ENCODE measurements at regions not wholly inside any gene's neighbourhood (a gene's known extent, or its start where the extent isn't known, plus 50 kb on each side); places are given as distances from the start of the nearest gene placed in this dataset.

DNA sequence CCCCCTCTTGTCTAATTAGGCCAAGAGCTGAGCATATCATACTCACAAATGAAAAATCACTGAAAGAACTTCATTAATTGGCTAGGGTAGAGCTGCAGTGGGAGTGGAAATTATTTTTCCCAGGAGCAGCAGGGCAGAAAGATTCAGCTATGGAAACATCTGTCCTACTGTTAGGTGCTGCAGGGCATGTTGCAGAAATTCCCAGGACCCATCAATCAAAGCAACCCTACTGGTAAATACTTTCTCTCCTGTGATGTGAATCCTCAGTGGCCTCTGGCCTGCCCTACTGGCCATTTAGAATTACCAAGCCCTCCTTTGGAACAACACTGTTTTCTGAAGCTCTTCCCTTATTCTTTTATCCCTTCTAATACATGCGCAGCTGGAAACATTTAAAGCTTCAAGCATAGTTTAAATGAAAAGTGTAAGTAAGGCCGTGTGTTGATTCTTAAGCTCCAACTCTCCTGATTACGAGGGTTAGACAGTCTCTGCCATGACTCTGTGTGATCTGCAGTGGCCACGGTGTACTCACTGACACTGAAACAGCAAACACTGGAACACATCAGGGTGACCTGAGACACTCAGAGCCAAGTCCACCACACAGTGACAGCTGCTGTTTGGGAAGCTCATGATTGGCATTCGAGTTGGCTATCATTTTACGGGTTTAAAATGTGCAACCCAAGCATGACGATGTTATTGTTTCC is 62.6 kb upstream of the TMCC3 start:
- intact Hi-C loops (cut with micrococcal nuclease), result no loop called here
- WGBS (ENCODE audit: insufficient coverage), result 96% methylated on average over 6 of the region's 7 CpGs
- H3K4me2 ChIP-seq (replicated peaks; ENCODE audit: extremely low read depth, low read length, poor library complexity, severe bottlenecking), result no peak overlapping the region
- DNase-seq, result no peak
- H4K20me1 ChIP-seq (ENCODE audit: insufficient read depth, low read length), result no peaks in the 10 kb centered on the region
- no peaks in the 10 kb centered on the region for H3K36me3 Mint-ChIP-seq
- H3K27me3 Mint-ChIP-seq (ENCODE audit: low read depth in 3 of 3), result peaks cover 2 to 7% (median 4%) of the 10 kb centered on the region in 3 donors
- TF ChIP-seq, protein P1, sequence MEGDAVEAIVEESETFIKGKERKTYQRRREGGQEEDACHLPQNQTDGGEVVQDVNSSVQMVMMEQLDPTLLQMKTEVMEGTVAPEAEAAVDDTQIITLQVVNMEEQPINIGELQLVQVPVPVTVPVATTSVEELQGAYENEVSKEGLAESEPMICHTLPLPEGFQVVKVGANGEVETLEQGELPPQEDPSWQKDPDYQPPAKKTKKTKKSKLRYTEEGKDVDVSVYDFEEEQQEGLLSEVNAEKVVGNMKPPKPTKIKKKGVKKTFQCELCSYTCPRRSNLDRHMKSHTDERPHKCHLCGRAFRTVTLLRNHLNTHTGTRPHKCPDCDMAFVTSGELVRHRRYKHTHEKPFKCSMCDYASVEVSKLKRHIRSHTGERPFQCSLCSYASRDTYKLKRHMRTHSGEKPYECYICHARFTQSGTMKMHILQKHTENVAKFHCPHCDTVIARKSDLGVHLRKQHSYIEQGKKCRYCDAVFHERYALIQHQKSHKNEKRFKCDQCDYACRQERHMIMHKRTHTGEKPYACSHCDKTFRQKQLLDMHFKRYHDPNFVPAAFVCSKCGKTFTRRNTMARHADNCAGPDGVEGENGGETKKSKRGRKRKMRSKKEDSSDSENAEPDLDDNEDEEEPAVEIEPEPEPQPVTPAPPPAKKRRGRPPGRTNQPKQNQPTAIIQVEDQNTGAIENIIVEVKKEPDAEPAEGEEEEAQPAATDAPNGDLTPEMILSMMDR (IDR thresholded peaks at IDR 0.05), result no peak
- H3K27me3 ChIP-seq (ENCODE audit: control insufficient read depth in 2 of 2, insufficient read depth in 2 of 2, low read length in 2 of 2), result no peaks in the 10 kb centered on the region
- no peak overlapping the region for H3K4me3 Mint-ChIP-seq
- no peak overlapping the region for H3K9ac ChIP-seq (ENCODE audit: insufficient read depth, low read length, poor library complexity, severe bottlenecking)
- no peak overlapping the region for H3K4me3 ChIP-seq (replicated peaks in 1 of 3; ENCODE audit: low read depth in 2 of 3, low read length in 3 of 3)
- no peaks in the 10 kb centered on the region for H3K9me3 ChIP-seq (replicated peaks in 1 of 2; ENCODE audit: control insufficient read depth in 1 of 2, insufficient read depth in 1 of 2, low read length in 2 of 2)
- no peaks in the 10 kb centered on the region for H3K4me1 ChIP-seq (ENCODE audit: control insufficient read depth in 1 of 2, insufficient read depth in 2 of 2, low read length in 2 of 2)
- H3K36me3 ChIP-seq (replicated peaks in 1 of 2; ENCODE audit: control insufficient read depth in 1 of 2, insufficient read depth in 2 of 2, low read length in 2 of 2), result no peaks in the 10 kb centered on the region
- H3K27ac Mint-ChIP-seq, result no peak overlapping the region
- no peaks in the 10 kb centered on the region for H3K79me2 ChIP-seq (ENCODE audit: insufficient read depth, low read length)
- peaks cover 0 to 3% (median 0%) of the 10 kb centered on the region in 7 donors for H3K9me3 Mint-ChIP-seq
- H2AFZ ChIP-seq (ENCODE audit: insufficient read depth, low read depth, low read length, poor library complexity, severe bottlenecking), result no peak overlapping the region
- no peaks in the 10 kb centered on the region for H3K4me1 Mint-ChIP-seq
- no peak overlapping the region for H3K27ac ChIP-seq (ENCODE audit: low read depth in 1 of 2, low read length in 2 of 2)

DNA sequence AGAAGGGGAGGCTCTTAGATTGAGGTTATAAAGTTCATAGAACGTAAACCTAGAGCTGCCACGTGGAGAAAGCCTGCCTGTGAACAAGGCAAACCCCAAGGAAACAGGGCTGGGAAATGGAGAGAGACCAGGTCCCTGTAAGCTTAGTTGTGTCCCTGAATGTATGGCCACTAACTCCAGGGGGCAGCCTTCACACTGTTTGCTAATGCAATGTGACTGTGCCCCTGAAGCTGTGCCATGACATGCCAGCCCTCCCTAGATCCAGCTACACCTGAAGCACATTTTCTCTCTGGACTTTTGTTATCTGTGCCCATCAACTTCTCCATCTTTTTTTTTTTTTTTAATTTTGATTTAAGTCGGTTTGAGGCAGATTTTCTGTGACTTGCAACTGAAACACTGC is 60.6 kb upstream of the TMCC3 start:
- Mint-ChIP-seq H3K36me3 (no peaks in the 10 kb centered on the region), H3K4me1 (peaks cover 2% of the 10 kb centered on the region), H3K27me3 (ENCODE audit: low read depth in 3 of 3) (peaks cover 0 to 7% (median 4%) of the 10 kb centered on the region in 3 donors), H3K27ac (no peak overlapping the region), H3K4me3 (no peak overlapping the region), H3K9me3 (no peaks in the 10 kb centered on the region)
- intact Hi-C loops (cut with micrococcal nuclease), result no loop called here
- Histone ChIP-seq H3K4me3 (replicated peaks in 1 of 3; ENCODE audit: low read depth in 2 of 3, low read length in 3 of 3) (no peak overlapping the region), H3K27me3 (ENCODE audit: control insufficient read depth in 2 of 2, insufficient read depth in 2 of 2, low read length in 2 of 2) (no peaks in the 10 kb centered on the region), H3K4me2 (replicated peaks; ENCODE audit: extremely low read depth, low read length, poor library complexity, severe bottlenecking) (no peak overlapping the region), H3K36me3 (replicated peaks in 1 of 2; ENCODE audit: control insufficient read depth in 1 of 2, insufficient read depth in 2 of 2, low read length in 2 of 2) (no peaks in the 10 kb centered on the region), H3K27ac (ENCODE audit: low read depth in 1 of 2, low read length in 2 of 2) (no peak overlapping the region), H2AFZ (ENCODE audit: insufficient read depth, low read depth, low read length, poor library complexity, severe bottlenecking) (no peak overlapping the region), H3K9me3 (replicated peaks in 1 of 2; ENCODE audit: control insufficient read depth in 1 of 2, insufficient read depth in 1 of 2, low read length in 2 of 2) (no peaks in the 10 kb centered on the region), H3K79me2 (ENCODE audit: insufficient read depth, low read length) (no peaks in the 10 kb centered on the region), H3K9ac (ENCODE audit: insufficient read depth, low read length, poor library complexity, severe bottlenecking) (no peak overlapping the region), H3K4me1 (ENCODE audit: control insufficient read depth in 1 of 2, insufficient read depth in 2 of 2, low read length in 2 of 2) (no peaks in the 10 kb centered on the region), H4K20me1 (ENCODE audit: insufficient read depth, low read length) (no peaks in the 10 kb centered on the region)
- DNase-seq, result peak; percentile 17 to 39 (median 34)
- WGBS (ENCODE audit: insufficient coverage), result 69% methylated on average over 2 of the region's 3 CpGs
- TF ChIP-seq, protein P1 (IDR thresholded peaks at IDR 0.05), result peak; percentile 61

Measured in CD14-positive monocyte (primary cell).